NCI-H82 treated with DMSO at 0.1 percent for 48 hours (cell line): ENCODE measurements at regions not wholly inside any gene's neighbourhood (a gene's known extent, or its start where the extent isn't known, plus 50 kb on each side); places are given as distances from the start of the nearest gene placed in this dataset.

ENCODE experiments used
- DNase-seq: peaks from one replicate; lab custom pipeline; 2025; ENCODE audit not compliant: unreplicated experiment; lab: John Stamatoyannopoulos, UW

GRCh38 chr5:145124806-145125205 lies 710.3 kb downstream of the PRELID2 start:
- no peak for DNase-seq

GRCh38 chr5:145118611-145119010 lies 716.5 kb downstream of the PRELID2 start:
- DNase-seq: no peak

DNA sequence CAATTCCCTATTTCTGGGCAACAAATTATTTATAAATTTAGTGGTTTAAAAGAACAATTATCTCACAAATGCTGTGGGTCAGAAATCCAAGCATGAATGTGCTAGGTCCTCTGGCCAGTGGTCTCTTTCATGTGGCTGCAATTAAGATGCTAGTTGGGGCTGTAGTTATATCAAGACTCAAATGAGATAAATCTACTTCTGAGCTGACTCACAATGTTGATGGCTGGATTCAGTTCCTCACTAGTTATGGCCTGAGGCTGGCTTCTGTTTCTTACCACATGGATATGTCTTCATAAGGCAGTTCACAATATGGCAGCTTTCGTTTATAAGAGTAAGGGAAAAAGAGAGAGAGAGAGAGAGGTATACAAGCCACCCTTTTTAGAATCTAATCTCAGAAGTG lies 717.0 kb downstream of the PRELID2 start:
- DNase-seq: no peak

GRCh38 chr5:145117285-145117684 lies 717.9 kb downstream of the PRELID2 start:
- DNase-seq: no peak

- DNase-seq: no peak
Observed at GRCh38 chr5:145111420-145111819, 723.7 kb downstream of the PRELID2 start.

- DNase-seq: no peak
Observed at GRCh38 chr5:145110834-145111233, 724.3 kb downstream of the PRELID2 start.

DNA sequence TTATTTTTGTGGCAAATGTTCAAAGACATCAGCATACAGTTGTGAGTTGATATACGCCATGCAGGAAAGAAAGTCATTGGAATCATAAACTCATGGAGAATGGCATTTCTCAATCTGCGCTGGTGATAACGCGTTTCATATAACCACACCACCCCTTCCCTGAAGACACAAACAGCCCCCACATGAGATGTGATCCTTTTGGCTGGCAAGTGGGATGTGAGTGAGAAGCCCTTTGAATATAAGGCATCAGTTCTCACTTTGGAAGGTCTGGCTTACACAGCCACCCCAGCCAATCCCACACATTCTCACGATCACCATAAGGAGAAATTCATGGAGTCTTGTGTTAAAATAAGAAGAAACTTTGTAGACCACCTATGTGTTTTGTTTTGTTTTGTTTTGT lies 725.0 kb downstream of the PRELID2 start:
- DNase-seq: no peak

DNA sequence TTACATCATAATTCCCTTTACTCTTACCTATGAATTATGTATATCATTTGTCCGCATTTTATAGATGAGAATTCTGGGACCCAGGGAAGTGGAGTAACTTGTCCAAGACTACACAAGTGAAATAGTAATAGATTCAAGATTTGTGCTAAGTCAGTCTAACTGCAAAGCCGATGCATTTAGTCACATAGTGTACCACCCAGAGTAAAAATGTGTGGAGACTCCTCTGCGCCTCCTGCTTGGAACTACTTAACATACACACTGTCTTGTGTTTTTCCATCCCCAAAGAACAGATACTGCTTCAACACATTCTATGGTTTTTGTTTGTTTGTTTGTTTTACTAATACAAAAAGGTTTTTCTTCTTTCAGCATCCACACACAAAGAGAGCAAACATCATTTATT lies 729.8 kb downstream of the PRELID2 start:
- DNase-seq: no peak

DNA sequence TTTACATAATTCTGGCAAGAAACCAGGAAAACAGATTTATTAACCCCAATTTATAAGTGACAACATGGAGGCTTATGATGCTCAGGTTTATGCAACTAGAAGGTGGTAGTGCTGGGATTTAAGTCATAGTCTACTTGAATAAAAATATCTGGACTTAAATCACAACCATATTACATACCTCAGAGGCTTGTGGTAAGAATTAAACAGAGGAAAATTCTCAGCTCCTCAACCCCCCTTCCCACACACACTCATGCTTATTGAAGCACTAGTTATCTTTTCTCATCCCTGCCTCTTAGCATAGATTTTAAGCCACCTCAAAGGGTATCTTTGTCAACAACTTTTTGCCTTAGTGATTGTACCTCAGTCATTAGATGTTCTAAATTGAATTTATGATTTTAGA lies 731.0 kb downstream of the PRELID2 start:
- no peak for DNase-seq

DNA sequence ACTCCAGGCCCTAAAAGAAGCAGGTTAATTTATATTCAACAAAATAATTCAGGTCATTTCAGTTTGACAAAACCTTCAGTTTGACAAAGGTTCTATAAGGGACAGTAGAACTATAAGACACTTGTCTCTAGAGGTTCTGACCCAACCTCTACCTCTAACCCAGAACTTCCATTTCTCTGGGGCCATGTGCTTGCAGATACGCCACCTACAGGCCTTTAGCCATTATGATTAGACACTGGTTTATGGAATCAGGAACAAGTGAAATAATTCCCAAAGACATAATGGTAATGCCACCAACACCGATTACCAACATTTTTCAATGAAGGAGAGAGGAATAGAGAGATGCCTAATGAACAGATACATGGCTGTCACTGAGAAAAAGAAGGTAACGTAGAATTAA lies 733.9 kb downstream of the PRELID2 start:
- DNase-seq: no peak

- DNase-seq: no peak
Observed at GRCh38 chr5:145090115-145090514, 745.0 kb downstream of the PRELID2 start.

DNA sequence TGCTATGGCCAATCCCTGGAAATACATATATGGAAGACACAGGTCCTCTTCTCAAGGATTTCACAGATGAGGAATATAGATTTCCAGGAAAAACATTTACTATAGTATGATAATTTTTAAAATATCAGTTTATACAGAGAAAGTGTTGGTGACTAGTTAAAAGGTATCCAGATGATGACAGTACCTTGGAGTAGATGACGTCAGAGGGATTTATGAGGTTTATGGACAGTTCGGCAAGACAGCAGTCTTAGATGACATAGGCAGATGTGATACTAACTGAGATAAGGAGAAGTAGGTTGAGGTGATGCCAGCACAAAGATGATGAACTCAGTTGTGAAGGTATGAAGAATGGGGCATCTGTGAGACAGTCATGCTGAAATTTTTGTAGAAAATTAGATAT lies 750.3 kb downstream of the PRELID2 start:
- DNase-seq: no peak

- DNase-seq: no peak
Observed at GRCh38 chr5:145077028-145077427, 758.1 kb downstream of the PRELID2 start.

DNA sequence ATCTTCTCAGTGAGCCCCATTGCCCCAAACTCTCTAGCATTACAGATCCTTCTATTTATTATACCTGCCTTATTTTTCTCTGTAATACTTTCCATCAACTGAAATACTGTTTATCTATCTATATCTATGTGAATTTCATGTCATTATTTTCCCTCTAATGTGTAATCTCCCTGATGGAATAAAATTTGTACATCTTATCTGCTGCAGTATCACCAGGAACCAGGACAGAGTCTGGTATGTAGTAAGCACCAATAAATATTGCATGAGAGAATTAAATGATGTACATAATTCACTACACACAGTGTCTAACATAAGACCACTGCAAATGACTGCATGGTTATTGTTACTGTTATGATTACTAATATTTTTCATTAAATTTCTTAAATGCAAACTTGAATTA lies 759.1 kb downstream of the PRELID2 start:
- DNase-seq: no peak

DNA sequence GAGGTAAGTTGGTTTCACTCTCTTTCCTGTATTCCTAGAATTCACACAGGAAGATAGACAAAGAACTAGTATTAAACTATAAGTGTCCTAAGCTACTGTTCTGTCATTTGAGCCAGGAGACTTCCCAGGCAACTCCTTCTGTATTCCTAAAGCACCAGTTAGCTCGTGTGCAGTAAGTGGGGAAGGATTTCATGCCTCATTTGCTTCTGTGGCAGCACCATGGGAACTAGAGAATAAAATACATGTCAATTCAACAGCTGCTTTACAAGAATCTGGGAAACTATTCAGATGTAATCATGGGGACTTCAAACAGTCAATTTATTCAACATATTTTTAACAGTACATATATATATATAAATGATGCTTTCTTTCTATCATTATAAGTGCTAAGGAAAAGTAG lies 762.3 kb downstream of the PRELID2 start:
- no peak for DNase-seq

DNA sequence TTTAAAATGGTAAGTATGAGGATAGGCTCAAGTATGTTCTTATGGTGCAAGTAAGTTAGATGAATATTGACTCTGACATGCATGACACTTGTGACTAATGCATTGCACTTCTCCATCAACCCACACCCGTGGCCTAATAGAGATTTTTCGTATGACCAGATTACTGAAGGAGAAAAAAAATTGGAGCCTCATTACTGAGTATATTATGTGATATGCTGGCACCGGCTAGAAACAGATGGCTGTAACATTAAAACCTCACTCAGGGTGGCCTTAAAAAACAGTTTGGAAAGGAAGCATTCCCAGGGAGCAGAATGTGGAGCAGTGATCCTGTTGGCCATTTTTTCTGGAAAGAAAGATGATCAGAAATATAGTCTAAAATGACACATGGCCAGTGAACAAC lies 766.4 kb downstream of the PRELID2 start:
- DNase-seq: no peak

GRCh38 chr5:145062280-145063062 lies 772.7 kb downstream of the PRELID2 start:
- no peak for DNase-seq

DNA sequence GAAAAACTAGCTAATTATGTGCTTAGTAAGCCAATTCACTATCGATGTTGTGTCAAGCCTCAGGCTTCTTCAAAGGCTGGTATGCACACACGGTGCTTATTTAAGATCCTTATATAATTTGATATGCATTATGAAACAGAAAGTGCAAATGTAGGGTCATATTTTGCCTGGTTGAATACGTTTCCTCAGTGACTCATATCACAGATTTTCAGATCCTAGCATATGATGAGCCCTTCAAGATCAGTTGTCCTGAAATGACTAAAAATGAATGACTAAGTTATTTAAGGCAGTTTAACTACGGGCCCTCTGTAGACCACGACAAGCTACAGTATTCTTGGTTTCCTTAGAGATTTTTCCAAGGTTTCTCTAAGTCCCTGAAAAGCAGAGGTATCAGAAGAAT lies 778.3 kb downstream of the PRELID2 start:
- no peak for DNase-seq

GRCh38 chr5:145050181-145050580 lies 785.0 kb downstream of the PRELID2 start:
- DNase-seq: no peak

DNA sequence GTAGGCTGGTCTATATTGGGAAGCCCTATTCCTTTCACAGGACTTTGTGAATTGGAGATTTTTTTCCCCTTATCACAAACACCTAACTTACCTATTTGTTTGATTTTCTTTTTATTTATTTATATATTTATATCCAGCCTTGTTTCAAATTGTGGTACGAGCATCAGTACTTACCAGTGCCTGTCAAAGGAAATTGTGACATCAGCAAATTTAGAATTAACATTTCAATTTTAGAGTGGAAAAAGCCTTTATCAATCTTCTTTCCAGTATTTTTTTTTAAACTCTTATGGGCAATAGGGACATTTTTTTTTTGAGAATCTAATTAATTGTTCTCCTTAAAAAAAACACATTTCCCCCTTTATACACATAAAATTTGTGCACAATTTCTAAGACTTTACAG lies 790.2 kb downstream of the PRELID2 start:
- no peak for DNase-seq

DNA sequence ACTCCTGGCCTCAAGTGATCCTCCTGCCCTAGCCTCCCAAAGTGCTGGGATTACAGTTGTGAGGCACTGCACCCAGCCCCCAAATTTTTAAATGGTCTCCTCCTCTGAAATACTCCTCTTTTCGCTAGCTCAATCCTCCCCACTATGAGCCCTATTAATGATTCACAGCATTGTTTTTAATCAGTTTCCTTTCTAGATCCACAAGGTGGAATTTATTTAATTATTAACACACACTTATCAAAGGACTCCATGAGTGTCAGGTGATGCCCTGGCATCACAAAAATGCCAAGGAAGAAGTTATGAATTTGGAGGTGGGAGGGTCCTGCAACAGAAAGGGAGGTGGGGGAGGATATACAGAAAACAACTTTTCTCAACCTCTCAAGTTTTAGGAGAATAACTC lies 806.5 kb downstream of the PRELID2 start:
- no peak for DNase-seq

GRCh38 chr5:145027286-145027685 lies 807.9 kb downstream of the PRELID2 start:
- no peak for DNase-seq

DNA sequence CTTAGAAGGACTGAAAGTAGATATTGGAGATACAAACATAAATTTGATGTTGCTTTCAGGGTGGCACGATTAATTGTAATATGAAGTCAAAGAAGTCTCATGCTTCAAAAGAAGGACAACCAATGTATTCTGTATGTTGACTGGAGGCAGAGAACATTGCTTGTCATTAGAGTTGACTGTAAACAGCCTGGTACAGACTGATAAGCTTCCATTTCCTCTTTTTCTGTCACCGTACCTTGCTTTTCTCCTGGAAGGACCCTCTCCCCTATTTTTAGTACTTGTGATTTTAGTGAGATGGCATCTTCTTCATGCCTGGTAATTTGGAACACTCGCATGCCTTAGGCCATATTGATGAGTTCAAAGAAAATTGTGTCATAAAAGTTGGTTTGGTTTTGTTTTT lies 809.4 kb downstream of the PRELID2 start:
- no peak for DNase-seq
